Activated CD4-positive, alpha-beta T cell treated with anti-CD3 and anti-CD28 coated beads, Interleukin-2, Interleukin-4, amounts not matched to agents 100 ng/mL and 50 ng/mL, durations not matched to agents 16 hours and 8 hours (primary cell): ENCODE measurements at regions not wholly inside any gene's neighbourhood (a gene's known extent, or its start where the extent isn't known, plus 50 kb on each side); places are given as distances from the start of the nearest gene placed in this dataset.
A peak's percentile ranks its signal among the peaks of the same experiment; 100 is the strongest.

Source experiments
- DNase-seq: peaks from one replicate; pipeline ENCODE4 v3.0.0-alpha.2; 2020; ENCODE audit warnings: low spot score

- DNase-seq: no peak
Measured at GRCh38 chr10:3482200-3482993, 302.6 kb downstream of the KLF6 start.

GRCh38 chr10:3481496-3481895 is 303.5 kb downstream of the KLF6 start:
- DNase-seq: no peak

GRCh38 chr10:3480990-3481315 is 304.1 kb downstream of the KLF6 start:
- no peak for DNase-seq

- DNase-seq: peak; percentile 54
Measured at GRCh38 chr10:3480281-3480989, 304.6 kb downstream of the KLF6 start.

- no peak for DNase-seq
Measured at GRCh38 chr10:3478632-3479240, 306.2 kb upstream of the PITRM1 start.

- DNase-seq: no peak
Measured at GRCh38 chr10:3478153-3478552, 305.6 kb upstream of the PITRM1 start.

- DNase-seq: no peak
Measured at GRCh38 chr10:3477683-3478082, 305.1 kb upstream of the PITRM1 start.

- DNase-seq: no peak
Measured at GRCh38 chr10:3476640-3477448, 304.3 kb upstream of the PITRM1 start.

GRCh38 chr10:3476186-3476585 is 303.6 kb upstream of the PITRM1 start:
- DNase-seq: no peak

- DNase-seq: no peak
Measured at GRCh38 chr10:3475367-3475766, 302.8 kb upstream of the PITRM1 start.

- no peak for DNase-seq
Measured at GRCh38 chr10:3474266-3474665, 301.7 kb upstream of the PITRM1 start.

- no peak for DNase-seq
Measured at GRCh38 chr10:3473271-3473670, 300.7 kb upstream of the PITRM1 start.

- DNase-seq: peak; percentile 23
Measured at GRCh38 chr10:3472287-3473051, 299.9 kb upstream of the PITRM1 start.

GRCh38 chr10:3471927-3472286 is 299.3 kb upstream of the PITRM1 start:
- DNase-seq: no peak

GRCh38 chr10:3471472-3471871 is 298.9 kb upstream of the PITRM1 start:
- no peak for DNase-seq

- no peak for DNase-seq
Measured at GRCh38 chr10:3470191-3470590, 297.6 kb upstream of the PITRM1 start.

GRCh38 chr10:3469639-3470020 is 297.0 kb upstream of the PITRM1 start:
- DNase-seq: no peak

- peak; percentile 58 for DNase-seq
Measured at GRCh38 chr10:3468919-3469638, 296.5 kb upstream of the PITRM1 start.

- DNase-seq: peak; percentile 35
Measured at GRCh38 chr10:3467052-3467951, 294.7 kb upstream of the PITRM1 start.

- no peak for DNase-seq
Measured at GRCh38 chr10:3465406-3465891, 292.9 kb upstream of the PITRM1 start.
